ENCODE measurements at regions not wholly inside any gene's neighbourhood (a gene's known extent, or its start where the extent isn't known, plus 50 kb on each side); places are given as distances from the start of the nearest gene placed in this dataset.
"Not testable (repeated sequence)": the region's sequence is repeated elsewhere in the genome, so short reads cannot be mapped to it uniquely, and the experiment has no call there.

DNA sequence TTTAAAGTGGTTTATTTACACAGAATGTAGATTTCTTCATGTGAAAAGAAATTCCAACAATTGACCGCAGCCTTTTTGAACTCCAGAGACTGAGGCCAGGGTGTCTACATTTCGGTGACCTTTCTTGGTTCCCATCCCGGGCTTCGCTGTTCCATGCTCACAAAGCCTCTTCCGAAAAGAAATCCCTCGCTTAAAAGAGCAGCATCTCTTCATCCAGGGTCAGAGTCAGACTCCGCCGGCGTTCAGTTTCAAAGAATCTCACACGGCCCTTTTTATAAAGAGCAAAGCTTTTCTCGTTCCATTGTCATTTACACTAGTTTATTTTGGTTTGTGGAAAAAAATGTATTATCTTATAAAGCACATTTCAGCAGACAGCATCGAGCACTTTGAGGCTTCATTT lies 530.6 kb upstream of the B3GAT1 start:
- no peak for DNase-seq

DNA sequence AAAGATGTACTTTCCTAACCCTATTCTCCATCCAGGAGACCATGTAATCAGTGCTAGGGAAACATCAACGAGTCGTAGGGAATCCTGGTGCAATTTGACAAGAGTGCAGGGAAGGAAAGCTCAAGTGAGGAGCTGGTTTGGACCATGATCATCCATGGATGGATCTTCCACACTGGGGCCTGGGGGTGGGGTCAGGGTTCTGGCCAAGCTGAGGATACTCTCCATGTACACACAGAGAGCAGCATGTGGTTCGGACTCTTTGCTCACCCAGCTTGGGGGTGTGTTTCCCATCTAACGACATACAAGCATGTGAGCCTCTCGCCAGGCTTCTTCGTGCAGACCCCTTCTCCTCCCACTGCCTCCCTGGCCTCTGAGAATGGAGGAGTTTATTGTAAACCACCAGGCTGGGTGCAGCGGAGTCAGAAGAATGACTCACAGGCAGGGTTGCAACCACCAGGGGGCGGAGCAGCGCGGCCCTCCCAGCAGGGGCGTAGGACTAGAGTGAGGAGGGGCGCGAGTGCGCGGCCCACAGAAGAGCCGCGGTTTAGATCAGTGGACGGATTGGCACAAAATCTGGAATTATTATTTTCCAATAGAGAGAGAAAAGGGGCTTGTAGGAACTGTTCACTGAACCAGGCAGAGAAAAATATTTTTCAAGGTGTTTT lies 530.0 kb upstream of the B3GAT1 start:
- DNase-seq: not testable (repeated sequence)

DNA sequence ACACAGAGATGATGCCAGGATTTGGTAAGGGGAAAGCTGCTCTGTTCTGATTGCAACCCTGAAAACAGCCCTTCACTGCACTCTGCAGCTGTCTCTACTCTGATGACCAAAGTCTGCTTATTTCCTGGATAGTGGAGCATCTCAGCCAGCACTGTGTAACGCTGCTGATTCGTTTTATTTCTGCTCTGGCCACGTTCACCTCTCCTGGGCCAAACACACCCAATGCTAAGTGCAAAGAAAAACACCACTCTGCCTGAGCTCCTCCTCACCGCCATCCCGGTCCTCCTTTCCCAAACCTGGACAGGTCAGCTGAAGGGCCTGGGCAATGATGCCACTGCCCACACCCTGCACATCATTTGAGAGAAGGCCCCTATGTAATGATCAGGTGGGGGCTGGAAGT lies 529.3 kb upstream of the B3GAT1 start:
- no peak for DNase-seq

DNA sequence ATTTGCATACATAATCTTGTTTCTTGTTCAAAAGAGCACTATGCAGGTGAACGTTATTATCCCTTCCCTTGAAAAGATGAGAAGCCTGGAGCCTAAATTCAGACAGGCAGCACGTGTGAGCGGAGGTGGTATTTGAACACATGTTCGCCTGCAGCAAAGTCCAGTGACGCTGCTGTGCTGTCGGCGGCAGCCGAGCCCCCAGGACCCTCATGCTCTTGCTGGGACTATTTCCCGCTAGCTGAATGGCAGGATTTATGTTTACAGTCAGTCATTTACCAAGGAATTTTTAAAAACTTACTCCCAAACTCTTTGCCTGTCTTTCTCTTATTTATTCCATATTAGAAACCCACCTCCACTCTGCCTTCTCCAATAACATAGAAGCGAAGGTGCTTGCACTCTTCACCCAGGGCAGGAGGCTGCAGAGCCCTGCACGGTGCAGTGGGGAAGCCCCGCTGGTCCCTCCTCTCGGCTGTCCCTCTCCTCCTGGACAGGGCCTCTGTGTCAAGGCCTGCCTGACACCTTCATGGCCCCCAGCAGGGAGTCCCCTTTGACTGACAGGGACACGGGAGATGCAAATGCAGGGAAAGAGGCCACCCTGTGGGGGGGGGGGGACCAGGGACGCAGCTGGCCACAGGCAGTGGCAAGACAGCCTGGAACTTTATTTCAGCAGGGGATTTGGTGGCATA lies 528.5 kb upstream of the B3GAT1 start:
- no peak for DNase-seq

DNA sequence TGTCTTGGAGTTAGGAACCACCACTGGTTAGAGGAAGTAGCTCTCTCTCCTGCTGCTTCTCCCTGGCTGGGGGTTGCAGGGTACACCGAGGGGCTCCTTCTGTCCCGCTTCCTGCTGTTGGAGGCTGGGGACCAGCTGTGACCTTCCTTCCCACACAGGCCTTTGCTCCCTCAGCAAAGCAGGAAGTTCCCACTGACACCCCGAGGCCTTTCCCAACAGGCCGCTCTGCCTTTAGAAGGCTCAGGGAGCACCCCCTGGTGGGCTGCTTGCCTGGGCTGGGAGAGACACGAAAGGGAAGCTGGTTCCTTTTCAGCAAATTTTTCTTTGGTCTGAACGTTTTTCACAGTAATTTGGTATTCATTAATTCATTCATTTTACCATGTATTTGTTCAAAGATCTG lies 527.9 kb upstream of the B3GAT1 start:
- DNase-seq: no peak

GRCh38 chr11:134939031-134939430 lies 527.0 kb upstream of the B3GAT1 start:
- peak; percentile 49 for DNase-seq

- DNase-seq: no peak
Measured at GRCh38 chr11:134938212-134938611, 526.2 kb upstream of the B3GAT1 start.

DNA sequence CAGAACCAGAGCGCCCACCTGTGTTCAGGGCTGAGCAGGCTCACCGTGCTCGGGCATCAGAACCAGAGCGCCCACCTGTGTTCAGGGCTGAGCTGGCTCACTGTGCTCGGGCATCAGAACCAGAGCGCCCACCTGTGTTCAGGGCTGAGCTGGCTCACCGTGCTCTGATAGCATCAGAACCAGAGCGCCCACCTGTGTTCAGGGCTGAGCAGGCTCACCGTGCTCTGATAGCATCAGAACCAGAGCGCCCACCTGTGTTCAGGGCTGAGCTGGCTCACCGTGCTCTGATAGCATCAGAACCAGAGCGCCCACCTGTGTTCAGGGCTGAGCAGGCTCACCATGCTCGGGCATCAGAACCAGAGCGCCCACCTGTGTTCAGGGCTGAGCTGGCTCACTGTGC lies 525.2 kb upstream of the B3GAT1 start:
- not testable (repeated sequence) for DNase-seq

DNA sequence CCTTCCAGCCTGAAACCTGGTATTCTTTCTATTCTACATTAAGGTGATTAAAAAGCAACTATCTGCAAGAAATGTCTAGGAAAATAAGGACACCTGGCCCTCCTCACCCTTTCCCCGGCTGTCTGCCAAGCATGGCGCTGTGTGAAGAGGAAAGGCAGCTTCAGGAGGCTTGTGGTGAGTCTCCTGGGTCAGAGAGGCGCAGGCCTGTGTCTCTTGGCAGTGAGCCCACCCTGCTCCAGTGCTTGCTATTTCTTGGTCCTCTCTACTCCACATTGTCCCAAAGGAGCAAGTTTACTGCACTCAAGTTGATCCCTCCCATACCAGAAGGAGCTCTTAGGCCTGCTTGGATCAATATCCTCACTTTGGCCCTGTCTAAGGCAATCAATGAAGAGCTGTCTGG lies 520.7 kb upstream of the B3GAT1 start:
- peak; percentile 94 for DNase-seq

- DNase-seq: no peak
Measured at GRCh38 chr11:134925432-134925831, 513.4 kb upstream of the B3GAT1 start.

DNA sequence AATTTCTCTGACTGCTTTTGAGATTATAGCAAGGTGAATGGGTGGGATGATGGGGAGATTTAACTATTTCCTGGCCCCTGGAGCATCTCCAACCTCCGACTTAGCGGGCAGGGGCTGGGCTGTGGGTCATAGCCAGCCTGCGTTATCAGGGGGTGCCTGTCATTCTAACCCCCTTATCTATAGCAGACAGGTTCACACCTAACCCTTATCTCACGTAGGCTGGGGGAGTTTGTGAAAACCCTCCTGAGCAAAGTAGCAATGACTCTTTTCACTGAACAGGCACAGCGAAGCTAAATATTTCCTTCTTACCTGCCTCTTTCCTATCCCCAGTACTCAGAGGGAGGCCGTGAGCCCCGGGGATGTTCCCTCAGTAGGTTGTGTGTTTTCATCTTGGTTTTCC lies 511.4 kb upstream of the B3GAT1 start:
- DNase-seq: no peak

GRCh38 chr11:134921938-134922337 lies 509.9 kb upstream of the B3GAT1 start:
- DNase-seq: no peak

DNA sequence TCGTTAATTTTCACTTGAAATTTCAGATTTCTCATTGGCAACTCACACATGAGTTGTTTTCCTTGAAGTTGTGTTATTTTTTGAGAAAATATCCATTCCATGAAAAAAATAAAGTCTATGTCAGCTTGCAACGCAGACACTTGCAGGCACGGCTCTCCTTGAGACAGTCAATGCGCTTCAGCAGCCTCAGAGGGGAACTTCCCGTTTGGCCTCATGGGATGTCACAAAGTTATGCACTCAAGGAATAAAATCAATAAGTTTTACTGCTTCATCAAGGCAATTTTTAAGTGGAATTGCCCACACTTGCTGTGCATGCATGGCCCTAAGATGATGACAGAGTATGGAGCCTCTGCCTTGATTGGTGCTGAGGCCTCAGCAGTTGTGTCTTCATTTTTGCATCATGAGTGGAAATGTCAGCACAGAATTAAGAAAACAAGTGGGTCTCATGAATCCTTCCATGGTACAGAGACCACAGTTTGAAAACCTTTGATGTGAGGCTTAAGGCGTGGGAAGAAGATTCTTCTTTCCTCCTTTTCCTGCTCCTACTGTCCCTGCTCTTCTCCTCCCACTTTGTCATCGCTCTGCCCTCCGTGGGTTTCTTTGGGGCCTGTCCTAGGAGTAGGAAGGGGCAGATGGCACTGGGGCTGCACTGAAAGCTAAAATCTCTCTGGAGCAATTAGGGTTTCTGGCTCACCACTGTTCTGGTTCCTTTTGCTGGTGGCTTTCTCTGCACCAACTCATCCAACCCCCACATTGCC lies 509.0 kb upstream of the B3GAT1 start:
- no peak for DNase-seq

- DNase-seq: no peak
Measured at GRCh38 chr11:134916421-134917213, 504.6 kb upstream of the B3GAT1 start.

- no peak for DNase-seq
Measured at GRCh38 chr11:134915881-134916280, 503.8 kb upstream of the B3GAT1 start.

- no peak for DNase-seq
Measured at GRCh38 chr11:134915212-134915611, 503.2 kb upstream of the B3GAT1 start.

GRCh38 chr11:134913999-134914590 lies 502.1 kb upstream of the B3GAT1 start:
- no peak for DNase-seq

- no peak for DNase-seq
Measured at GRCh38 chr11:134913391-134913790, 501.3 kb upstream of the B3GAT1 start.

GRCh38 chr11:134911514-134912180 lies 499.6 kb upstream of the B3GAT1 start:
- DNase-seq: no peak

DNA sequence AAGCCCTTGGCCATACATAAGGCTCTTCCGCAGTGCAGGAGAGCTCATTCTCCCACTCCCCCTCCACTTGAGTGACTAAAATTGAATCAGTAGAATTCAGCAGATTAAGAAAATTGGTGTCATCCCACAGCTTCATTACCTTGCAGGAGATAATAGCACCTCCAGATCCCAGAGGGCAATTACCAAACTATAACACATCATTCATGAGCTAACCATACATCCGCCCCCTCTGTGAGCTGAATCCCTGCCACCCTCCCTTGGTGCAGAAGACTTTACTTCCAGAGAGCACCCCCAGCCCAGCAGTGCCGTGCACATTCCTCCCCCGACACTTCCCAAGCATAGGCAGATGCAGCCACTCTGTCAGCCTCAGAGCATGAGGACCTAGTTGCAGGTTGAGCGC lies 496.5 kb upstream of the B3GAT1 start:
- no peak for DNase-seq

GRCh38 chr11:134907636-134908035 lies 495.6 kb upstream of the B3GAT1 start:
- DNase-seq: no peak

- DNase-seq: no peak
Measured at GRCh38 chr11:134906356-134906955, 494.4 kb upstream of the B3GAT1 start.
